SK-N-DZ (cell line): ENCODE measurements at regions not wholly inside any gene's neighbourhood (a gene's known extent, or its start where the extent isn't known, plus 50 kb on each side); places are given as distances from the start of the nearest gene placed in this dataset.
"Not testable (repeated sequence)": the region's sequence is repeated elsewhere in the genome, so short reads cannot be mapped to it uniquely, and the experiment has no call there.

ENCODE experiments used
- DNase-seq: peaks from one replicate; pipeline ENCODE4 v3.0.0-alpha.2; 2015; ENCODE audit warnings: low spot score

- no peak for DNase-seq
Observed at GRCh38 chr5:104932431-104932830, 1369.8 kb upstream of the NUDT12 start.

GRCh38 chr5:104928906-104929520, 1366.4 kb upstream of the NUDT12 start:
- no peak for DNase-seq

GRCh38 chr5:104915226-104915625, 1352.6 kb upstream of the NUDT12 start:
- no peak for DNase-seq

GRCh38 chr5:104914536-104915070, 1352.0 kb upstream of the NUDT12 start:
- DNase-seq = no peak

DNA sequence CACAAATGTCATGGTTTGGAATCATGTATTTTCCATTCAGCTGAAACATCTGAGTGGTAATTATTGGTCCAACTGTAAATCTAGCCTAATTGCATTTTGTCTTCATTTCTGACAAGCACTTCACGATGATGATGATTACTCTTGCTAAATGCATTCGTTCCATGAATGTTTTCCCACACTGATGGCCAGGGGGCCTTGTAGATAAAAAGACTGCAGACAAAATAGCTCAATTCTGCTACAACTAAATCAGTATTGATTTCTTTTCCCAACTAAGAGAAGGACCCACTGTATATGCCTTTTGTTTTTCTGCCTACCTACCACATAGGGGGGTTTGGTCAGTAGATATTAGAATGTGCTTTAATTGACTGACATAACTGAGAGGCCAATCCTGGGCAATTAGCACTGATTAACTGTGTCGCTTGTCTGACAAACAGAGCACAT, 1351.3 kb upstream of the NUDT12 start:
- peak; percentile 97 for DNase-seq

DNA sequence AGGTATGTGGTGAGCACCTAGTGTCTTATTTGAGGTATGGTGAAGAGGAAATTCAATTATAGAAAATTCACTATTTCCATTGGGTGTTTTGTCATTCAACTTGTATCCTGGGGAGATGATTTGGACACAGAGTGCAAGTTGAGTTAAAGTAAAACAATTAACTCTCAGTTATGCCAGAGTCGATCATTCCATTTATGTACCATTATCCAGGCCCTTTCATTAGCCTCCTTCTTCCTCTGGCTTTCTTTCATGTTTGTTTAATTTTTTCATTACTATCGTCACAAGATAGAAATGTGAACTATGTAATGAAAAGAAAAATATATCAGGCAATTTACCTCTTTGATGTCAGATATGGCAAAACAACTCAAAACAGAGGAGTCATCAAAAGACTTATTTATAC, 1347.2 kb upstream of the NUDT12 start:
- DNase-seq = peak; percentile 29

- no peak for DNase-seq
Observed at GRCh38 chr5:104904561-104904960, 1342.0 kb upstream of the NUDT12 start.

GRCh38 chr5:104903941-104904340, 1341.4 kb upstream of the NUDT12 start:
- DNase-seq = no peak

DNA sequence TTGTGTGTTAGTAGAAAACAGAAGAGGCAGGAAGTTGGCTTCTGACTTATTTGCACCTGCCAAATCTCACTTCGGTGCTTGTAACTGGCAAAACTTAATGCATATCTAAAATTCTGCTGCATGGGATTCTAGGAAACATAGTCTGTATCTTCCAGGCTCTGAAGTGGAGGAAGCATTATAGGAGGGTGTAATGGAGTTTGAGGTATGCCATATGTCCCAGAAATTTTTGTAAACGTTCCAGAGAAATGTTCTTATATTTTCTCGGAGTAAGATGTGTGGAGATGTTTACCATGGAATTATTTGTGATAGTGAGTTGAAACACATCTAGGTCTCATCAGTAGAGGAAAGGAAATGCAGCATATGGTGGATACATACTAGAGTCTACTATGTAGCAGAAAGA, 1329.0 kb upstream of the NUDT12 start:
- no peak for DNase-seq

- peak; percentile 14 for DNase-seq
Observed at GRCh38 chr5:104890767-104891166, 1328.2 kb upstream of the NUDT12 start.

DNA sequence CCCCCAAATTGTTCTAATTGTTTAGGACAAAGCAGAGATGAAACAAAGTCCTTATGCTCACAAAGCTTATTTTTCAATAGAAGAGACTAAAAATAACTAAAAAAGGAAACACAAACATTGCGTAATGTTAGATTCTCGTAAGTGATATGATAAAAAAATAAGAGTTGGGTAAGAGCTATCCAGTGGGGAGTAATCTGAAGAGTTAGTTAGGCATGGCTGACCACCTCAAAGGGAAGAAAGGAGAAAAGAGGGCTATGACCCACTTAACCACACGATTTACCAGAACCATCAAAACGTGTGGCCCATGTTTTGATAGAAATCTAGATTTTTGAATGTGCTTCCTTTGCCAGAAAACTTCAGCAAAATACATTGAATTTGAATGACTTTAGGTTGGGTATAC, 1296.8 kb upstream of the NUDT12 start:
- DNase-seq = no peak

DNA sequence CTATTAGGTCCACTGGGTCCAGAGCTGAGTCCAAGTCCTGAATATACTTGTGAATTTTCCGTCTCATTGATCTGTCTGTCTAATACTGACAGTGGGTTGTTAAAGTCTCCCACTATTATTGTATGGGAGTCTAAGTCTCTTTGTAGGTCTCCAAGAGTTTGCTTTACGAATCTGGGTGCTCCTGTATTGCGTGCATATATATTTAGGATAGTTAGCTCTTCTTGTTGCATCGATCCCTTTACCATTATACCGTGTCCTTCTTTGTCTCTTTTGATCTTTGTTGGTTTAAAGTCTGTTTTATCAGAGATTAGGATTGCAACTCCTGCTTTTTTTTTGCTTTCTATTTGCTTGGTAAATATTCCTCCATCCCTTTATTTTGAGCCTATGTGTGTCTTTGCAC, 1289.5 kb upstream of the NUDT12 start:
- not testable (repeated sequence) for DNase-seq

GRCh38 chr5:104845541-104845940, 1283.0 kb upstream of the NUDT12 start:
- no peak for DNase-seq

DNA sequence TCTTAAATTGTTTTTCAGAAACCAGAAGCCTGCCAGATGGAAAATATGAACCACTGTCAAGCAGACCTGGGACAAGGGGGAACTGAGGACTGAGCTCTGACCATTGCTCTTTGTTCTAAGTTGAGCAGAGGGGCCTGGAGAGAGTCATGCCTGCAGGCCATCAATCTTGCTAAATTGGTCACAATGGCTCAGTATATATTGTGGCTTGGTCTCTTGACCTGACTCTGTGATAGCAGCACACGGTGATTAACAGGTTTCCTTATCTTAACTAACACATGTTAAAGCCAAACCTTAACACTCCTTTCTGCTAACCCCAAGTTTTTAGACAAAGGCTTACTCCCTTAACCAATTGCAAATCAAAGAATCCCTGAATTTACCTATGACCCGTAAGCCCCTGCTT, 1281.2 kb upstream of the NUDT12 start:
- no peak for DNase-seq

DNA sequence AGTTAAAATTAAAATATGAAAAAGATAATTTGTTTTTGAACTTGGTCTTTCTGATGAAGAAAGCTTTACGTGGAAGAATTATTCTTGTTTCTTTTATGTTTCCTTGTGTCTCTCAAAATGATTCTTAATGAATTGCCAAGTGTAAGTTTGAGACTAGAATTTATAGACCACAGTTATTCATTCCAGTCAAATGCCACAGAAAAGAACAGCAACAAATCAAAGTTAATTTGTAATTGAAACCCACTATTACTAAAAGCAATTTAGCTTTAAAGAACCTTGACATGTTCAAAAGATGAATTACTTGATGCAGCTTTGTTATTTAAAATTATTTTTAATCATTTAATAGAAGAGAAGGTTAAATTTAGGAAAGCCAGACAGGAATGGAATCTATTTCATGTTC, 1277.7 kb upstream of the NUDT12 start:
- DNase-seq = no peak

GRCh38 chr5:104831515-104831914, 1268.9 kb upstream of the NUDT12 start:
- not testable (repeated sequence) for DNase-seq

DNA sequence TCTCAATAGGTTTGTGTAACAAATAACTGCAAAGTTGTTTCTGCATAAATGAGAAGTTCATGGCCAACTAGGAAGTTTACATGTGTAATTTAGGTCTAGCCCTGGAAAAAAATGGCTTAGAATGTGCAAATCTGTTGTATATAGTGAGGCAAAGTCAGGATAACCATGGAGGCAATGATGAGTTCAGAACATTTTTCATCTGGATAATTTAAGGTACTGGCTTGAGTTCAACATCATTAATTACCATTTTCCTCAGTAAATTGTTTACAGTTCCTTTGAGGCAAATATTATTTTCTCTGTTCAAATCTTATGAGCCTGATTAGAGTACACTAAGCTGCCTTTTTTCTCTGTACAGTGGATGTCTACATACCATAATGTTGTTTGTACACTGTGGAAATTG, 1259.0 kb upstream of the NUDT12 start:
- DNase-seq = no peak

DNA sequence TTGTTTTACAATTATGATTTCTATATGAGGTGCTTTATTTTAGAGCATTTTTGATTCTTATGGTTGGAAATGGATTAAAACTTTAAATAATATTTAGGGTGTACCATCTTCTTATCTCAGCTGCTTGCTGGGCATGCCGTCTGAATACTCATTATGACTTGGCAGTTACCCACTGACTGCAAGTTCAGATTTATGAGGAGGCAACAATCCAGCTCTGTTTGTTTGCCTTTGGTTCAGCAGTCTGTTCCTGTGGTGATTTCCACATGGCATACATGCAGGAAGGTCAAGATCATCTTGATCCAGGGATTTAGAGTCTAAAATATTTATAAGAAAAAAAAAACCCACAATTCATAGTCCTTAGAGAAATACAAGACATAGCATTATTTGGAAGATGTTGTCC, 1254.5 kb upstream of the NUDT12 start:
- no peak for DNase-seq

GRCh38 chr5:104815212-104815611, 1252.6 kb upstream of the NUDT12 start:
- DNase-seq = peak; percentile 63

DNA sequence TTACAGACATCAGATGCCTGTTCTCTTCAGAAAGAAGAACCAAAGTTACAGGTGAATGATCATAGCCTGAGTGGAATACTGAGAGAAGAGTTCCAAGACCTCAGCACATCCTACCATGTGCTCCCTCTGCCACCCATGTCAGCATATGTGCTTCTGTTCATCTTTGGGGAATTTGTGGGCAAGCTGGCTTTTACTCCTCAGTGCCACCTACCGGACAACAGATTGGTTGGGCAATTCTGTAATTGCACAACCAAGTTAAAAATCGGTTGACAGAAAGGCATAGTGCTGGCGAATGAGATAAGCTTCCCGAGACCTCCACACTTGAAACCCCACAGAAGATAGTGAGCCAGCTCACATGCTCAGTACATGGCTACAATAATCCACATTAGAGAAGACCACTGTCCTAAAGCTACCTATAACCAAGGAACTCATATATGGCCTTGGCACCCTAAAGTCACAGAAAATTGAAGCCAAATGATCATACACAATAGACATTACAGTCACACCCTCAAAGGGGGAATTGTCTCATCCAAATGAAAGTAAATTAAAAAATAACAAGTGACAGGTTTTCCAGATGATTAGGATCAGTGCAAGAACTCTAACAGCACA, 1238.0 kb upstream of the NUDT12 start:
- no peak for DNase-seq

DNA sequence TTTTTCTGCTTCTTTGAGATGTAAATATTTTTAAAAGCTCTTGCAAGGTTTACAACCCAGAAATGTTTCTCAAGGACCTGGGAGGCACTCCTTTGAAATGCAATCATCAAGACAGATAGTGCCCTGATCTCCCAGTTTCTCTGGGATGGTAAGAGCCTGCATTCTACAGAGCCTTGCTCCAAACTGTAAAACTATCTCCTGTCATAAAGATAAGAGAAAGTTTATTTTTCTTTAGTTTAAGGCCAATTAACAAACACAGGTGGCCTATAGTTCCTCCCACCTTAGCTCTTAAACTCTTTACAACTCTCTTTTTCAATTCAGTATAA, 1231.1 kb upstream of the NUDT12 start:
- no peak for DNase-seq

DNA sequence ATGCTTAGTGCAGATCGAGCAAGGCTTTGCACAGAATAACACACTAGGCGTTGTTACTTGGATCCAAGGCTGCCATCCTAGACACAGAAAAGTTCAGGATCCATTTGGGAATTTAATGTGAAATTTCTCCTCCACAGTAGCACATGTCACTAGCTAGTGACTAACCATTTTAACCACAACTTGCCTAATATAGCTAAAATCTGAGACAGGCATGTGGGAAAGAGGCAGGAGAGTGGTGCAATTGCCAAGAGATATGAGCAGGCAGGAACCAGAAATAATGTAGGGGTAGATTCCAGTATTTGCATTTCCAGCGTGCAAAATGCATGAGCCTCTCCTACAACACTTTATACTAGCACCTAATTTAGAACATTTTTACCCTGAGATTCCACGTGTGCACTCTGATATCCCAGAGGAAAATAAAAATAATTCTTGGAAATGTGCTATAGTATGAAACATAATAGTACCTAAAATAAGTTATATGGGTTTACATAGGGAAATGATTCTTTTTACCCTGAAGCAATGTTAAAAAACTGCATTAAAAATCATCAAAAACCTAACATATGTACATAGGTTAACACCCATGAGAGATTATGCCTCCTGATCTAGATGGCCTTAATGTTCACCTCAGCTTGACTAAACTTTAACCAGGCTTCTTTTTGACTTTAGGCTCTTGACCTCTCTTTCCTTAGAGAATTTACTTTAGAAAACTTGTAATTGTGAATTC, 1230.6 kb upstream of the NUDT12 start:
- DNase-seq = no peak

DNA sequence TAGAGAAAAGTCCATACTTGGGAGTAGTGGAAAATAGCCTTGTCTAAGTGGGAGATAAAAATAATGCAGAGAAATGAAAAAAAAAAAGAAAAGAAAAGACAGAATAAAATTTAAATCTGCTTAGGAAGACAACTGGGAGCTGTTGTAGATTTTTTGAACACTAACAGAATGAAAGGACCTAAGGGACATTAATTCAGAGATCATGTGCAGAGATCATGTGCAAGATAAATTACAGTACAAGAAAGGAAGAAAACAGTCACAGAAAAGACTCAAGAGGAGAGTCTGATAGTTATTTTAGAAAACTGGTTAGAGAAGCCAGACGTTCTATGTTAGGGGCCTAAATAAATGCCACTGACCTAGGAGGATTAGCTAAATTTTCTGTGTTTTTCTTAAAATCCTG, 1226.8 kb upstream of the NUDT12 start:
- peak; percentile 8 for DNase-seq
